UCSD-AML1 (cell line): ENCODE measurements at regions not wholly inside any gene's neighbourhood (a gene's known extent, or its start where the extent isn't known, plus 50 kb on each side); places are given as distances from the start of the nearest gene placed in this dataset.

ENCODE experiments used
- DNase-seq: peaks from one replicate; lab custom pipeline; 2025; ENCODE audit not compliant: unreplicated experiment; lab: John Stamatoyannopoulos, UW

GRCh38 chr6:87909849-87910248 lies 137.8 kb upstream of the SPACA1 start:
- DNase-seq, result no peak

- no peak for DNase-seq
These were observed 138.4 kb upstream of the SPACA1 start for GRCh38 chr6:87908978-87909811.

DNA sequence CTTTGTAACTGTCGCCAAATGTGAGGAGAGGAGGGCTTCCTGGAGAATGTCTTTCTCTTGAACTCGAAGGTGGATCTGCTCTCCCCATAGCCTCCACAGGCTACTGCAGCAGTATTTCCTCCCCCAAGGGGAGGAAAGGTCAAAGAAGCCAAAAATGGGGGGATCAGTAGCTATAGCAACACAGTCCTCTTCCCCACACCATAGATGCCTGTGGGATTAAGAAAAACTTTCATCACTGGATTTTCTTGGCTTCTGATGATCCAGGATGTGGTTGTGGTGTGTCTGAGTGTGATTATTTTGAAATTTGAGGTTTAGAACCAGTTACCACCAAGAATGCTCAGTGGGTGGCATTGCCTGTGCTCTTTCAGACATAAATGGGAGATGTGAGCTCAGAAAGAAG lies 140.1 kb upstream of the SPACA1 start:
- no peak for DNase-seq

DNA sequence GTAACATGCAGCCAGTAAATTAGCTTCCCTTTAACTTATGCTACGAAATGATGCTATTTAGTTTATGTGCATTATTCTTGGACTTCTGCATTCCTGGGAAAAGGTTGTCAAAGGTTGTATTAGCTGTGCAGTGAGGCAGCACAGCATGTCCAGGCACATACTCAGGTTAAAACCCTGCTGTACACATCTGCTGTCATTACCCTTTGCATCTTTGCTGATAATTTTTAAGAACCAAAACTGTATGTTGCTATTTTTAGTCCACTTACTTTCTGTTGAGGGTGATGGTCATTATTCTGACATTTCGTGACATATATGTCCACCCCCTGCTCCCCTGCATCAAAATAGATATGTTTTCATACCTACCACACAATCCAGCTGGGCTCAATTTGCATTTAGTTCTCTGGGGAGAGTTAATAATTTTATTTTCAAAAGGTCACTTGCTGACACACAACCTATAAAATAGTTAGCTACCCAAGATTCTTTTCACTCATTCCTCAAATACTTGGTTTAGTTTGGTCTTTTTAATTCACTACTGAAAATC lies 142.5 kb upstream of the SPACA1 start:
- no peak for DNase-seq

DNA sequence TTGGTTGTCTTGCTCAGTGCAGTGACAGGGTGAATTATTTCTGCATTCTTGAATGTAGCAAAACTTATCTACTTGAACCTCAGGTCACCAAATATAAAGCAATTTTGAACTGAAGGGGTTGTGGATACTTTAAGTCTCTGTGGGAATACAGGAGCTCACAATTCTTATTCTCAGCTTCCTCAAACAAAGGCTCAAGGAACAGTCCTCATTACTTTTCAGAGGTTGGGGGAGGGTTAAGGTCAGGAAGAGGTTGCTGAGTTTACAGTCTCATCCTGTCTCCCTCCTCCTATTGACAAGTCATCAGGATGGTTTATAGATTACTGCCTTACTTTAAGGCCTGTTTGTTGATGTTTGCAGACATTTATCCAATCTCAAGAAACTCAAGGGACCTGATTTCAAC lies 143.6 kb upstream of the SPACA1 start:
- no peak for DNase-seq

GRCh38 chr6:87903323-87903722 lies 144.3 kb upstream of the SPACA1 start:
- DNase-seq, result no peak

DNA sequence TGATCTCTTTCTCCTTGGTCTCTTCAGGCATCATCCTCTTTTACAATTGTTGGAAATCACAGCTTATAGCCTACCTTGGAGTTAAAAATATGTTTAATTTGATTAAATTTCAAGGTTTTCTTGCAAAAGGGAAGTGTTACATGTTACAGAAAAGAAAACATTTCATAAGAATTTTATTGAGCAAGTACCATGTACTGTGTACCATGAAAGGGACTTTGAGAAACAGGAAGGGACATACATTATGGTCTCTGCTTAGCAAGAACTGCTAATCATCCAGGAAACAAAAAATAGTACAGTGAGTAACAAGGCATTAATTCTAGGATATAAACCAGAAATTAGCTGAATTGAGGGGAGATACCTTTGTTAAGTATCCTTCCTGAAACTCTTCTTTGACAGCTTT lies 145.3 kb upstream of the SPACA1 start:
- DNase-seq, result no peak

GRCh38 chr6:87901613-87902012 lies 146.0 kb upstream of the SPACA1 start:
- DNase-seq, result no peak

DNA sequence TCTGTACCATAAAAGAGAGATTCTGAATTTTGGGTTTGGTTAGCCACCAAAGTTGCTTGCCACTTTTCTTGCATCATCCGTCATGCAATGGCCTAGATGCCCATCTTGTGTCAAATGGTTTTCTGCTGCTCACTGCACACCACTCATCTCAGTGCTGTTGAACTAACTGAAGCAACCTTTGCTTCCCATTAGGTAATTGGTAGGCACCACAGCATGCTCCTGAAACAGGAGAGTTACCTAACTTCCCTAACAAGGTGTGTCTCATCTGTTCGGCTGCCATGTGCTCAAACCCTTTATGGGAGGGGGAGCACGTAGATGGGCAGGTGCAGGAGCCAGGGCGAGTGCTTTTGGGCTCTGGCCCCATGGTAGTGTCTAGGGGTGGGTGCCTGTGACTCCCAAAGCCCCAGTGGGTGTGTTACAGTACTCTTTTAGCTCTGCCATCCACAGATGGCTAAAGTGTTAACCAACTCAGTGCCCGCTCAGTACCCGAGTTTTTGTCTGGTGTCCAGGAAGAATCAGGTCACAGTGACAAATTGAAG lies 147.4 kb upstream of the SPACA1 start:
- no peak for DNase-seq

- no peak for DNase-seq
These were observed 148.0 kb upstream of the SPACA1 start for GRCh38 chr6:87899499-87900147.

DNA sequence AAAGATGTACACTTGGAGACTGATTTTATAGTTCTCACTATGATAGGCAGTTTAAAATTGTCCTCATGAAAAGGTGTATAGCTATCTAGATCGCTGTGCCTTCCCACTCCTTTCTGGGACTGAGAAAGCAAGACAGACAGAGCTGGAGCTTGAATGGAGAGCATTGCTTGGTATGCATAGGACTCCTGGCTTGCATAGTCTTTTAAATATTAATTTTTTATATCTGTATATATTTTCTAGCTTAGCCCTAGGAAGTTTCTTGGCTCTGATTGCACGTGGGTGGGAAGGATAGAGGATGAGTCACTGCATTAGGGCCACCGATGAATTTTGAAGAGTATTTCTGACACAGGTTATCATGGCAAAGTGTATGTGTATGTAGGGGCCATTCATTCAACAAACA lies 150.0 kb upstream of the SPACA1 start:
- no peak for DNase-seq

DNA sequence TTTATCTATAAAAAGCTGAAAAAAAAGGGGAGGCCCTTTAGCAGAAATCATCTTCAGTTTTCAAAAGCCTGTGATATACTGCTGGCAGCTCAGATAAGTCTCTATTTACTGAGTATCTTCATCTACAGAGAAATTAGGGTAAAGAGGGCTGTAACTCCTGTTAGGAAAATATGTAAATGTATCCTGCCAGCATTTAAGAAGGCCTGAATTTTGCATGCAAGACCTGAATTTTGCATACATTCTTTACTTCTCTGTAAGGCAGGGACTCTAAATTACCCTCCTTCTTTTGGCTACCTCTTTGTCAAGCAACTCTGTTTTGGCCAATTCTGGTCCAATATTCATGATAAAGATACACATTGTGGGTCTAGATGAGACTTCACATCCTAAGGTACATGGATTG lies 150.6 kb upstream of the SPACA1 start:
- DNase-seq, result no peak

DNA sequence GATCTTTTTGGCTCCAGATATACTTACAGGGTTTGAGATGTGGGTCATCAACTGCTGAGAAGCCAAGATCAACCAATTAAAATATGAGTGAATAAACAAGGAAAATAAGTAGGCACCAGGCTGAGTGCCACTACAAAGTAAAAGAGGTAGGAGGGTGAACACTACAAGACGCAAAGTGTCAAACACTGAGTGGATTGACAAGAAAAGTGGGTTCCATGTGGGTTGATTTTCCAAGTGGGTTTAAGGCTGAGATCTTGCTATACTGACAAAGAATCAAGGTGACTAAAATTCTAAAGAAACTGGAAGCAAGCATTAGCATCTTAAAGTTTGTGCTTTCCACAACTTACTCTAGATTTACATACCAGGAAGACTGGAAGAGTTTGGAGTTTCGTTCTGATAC lies 160.4 kb upstream of the SPACA1 start:
- DNase-seq, result no peak

GRCh38 chr6:87884203-87884602 lies 163.4 kb upstream of the SPACA1 start:
- no peak for DNase-seq

DNA sequence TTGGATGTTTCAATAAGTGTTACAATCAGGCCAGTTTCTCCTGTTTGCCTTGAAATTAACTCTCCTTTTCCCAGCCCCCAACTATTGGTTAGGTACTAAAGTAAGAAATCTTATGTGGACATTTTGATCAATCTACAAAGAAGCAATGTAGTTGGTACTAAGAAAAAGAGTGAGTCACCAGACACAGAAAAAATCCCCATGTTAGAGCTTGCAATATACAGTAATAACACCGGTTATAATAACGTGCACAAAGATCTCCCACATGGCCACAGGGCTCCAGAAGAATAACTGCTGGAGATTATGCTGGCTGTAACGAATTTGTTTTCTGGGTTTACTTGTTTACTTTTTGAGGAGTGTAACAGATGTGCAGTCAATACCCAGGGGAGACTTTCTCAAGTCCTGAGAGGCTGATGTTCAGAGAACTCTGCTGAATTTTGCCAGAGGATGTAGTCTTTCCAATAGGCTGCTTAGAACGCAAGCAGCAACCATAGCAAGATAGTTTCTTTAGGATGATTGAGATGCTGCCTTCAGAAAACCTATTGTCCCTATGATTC lies 166.2 kb upstream of the SPACA1 start:
- DNase-seq, result no peak

DNA sequence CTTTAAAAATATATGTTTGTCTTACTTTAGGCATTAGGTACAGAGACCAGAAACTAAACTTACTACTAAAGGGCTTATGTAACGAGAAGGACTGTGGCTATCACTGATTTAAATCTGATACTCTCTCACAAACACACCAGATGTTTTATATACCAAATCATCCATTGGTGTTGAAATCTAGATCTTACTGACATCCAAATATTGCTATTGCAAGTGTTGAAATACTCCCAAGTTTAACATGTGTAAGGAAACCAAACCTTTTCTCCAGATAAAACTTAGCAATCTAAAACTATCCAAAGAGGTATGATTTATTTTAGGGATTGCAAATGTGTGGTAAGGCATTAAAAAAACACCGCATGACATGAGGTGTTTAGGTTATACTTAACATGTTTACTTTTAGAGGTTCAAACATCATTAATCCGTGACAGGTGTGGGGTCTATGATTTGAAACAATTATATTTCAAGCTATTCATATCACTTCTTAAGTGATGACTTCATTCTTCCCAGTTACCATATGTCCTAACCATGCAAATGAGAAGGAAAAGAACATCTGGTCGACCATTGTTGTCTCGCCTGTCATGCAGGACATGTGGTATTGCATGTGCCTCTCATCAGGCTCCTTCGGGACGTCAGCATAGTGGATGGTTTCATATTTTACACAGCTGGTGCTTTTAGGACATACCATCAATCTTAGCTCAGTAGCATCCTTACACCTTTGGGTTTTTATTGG lies 168.3 kb upstream of the SPACA1 start:
- DNase-seq, result no peak

DNA sequence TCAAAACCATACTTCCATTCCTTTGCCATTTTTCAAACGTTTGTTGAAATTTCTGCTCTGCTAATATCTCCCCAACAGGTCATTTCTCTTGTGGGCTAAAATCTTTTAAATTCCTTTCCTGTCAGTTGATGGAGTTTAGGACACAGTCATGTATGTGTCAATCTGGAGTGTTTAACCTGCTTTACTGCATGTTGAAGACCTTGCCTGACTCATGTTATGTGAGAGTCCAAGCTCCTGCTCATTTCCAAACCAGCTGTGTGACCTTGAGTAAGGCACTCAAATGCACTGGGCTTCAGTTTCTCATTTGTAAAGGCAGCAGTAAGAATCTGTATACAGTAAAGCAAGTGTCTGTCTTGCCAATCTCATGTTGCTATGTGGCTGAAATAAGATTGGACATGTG lies 171.9 kb upstream of the SPACA1 start:
- no peak for DNase-seq

- no peak for DNase-seq
These were observed 171.5 kb upstream of the AKIRIN2 start for GRCh38 chr6:87873556-87873955.

GRCh38 chr6:87870556-87870955 lies 168.5 kb upstream of the AKIRIN2 start:
- no peak for DNase-seq

GRCh38 chr6:87869064-87869905 lies 167.3 kb upstream of the AKIRIN2 start:
- DNase-seq, result no peak
